ENCODE measurements at regions not wholly inside any gene's neighbourhood (a gene's known extent, or its start where the extent isn't known, plus 50 kb on each side); places are given as distances from the start of the nearest gene placed in this dataset.

GRCh38 chr13:70388935-70389334 is 280.7 kb upstream of the KLHL1 start:
- no peak for DNase-seq (ENCODE audit: low read depth)

- DNase-seq (ENCODE audit: low read depth), result no peak
Observed at GRCh38 chr13:70386919-70387318, 278.7 kb upstream of the KLHL1 start.

- no peak for DNase-seq (ENCODE audit: low read depth)
Observed at GRCh38 chr13:70385852-70386251, 277.6 kb upstream of the KLHL1 start.

- DNase-seq (ENCODE audit: low read depth), result no peak
Observed at GRCh38 chr13:70384156-70384555, 275.9 kb upstream of the KLHL1 start.

- no peak for DNase-seq (ENCODE audit: low read depth)
Observed at GRCh38 chr13:70380809-70381208, 272.6 kb upstream of the KLHL1 start.

- no peak for DNase-seq (ENCODE audit: low read depth)
Observed at GRCh38 chr13:70375718-70376117, 267.5 kb upstream of the KLHL1 start.

- DNase-seq (ENCODE audit: low read depth), result no peak
Observed at GRCh38 chr13:70370924-70371323, 262.7 kb upstream of the KLHL1 start.

DNA sequence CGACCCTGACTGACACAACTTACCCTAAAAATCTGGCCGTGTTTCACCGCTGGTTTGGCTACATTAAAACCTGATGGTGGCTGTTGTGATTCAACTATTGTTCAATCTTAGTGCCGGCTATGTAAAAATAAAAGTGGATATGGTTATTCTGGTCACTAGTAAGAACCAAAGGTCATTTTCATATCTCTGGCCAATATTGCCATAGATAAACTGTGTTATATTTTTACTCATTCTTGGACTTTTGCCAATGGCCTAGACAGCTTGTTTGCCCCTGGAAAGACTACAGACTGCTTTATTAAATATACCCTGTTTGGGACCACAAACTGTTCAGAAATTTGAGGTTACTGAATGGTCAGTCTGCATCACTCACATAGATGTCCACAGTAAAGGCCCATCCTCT is 258.5 kb upstream of the KLHL1 start:
- no peak for DNase-seq (ENCODE audit: low read depth)

DNA sequence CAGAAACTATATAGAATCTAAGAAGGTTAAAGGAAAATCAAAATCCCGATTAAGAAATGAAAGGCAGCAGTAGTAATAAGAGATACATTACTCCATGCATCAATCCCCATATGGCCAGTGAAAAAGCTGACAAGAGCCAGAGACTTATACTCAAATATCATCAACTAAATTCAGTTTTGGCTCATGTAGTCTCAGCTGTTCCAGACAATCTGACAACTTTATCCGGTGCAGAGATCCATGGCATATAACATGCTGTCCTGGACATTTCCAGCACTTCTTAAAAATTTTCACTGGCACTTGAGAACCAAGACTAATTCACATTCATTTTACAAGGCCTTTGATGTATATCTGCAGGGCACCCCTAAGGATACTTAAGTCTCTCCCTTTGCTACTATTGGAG is 255.7 kb upstream of the KLHL1 start:
- no peak for DNase-seq (ENCODE audit: low read depth)

- DNase-seq (ENCODE audit: low read depth), result no peak
Observed at GRCh38 chr13:70362820-70363570, 254.7 kb upstream of the KLHL1 start.

DNA sequence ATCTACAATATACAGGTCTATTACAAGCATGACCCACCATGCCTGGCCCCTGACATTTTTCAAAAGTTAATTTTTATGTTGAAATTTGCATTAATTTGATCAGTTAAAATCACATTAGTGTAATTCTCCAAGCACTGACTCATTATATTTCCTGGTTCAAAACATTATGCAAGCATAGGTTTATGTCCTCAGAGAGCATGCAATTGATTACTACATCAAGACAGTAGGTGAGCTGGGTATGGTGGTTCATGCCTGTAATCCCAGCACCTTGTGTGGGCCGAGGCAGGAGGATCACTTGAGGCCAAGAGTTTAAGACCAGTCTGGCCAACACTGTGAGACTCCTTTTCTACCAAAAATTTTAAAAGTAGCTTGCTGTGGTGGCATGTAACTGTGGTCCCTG is 248.8 kb upstream of the KLHL1 start:
- no peak for DNase-seq (ENCODE audit: low read depth)

- no peak for DNase-seq (ENCODE audit: low read depth)
Observed at GRCh38 chr13:70353096-70353495, 244.8 kb upstream of the KLHL1 start.

DNA sequence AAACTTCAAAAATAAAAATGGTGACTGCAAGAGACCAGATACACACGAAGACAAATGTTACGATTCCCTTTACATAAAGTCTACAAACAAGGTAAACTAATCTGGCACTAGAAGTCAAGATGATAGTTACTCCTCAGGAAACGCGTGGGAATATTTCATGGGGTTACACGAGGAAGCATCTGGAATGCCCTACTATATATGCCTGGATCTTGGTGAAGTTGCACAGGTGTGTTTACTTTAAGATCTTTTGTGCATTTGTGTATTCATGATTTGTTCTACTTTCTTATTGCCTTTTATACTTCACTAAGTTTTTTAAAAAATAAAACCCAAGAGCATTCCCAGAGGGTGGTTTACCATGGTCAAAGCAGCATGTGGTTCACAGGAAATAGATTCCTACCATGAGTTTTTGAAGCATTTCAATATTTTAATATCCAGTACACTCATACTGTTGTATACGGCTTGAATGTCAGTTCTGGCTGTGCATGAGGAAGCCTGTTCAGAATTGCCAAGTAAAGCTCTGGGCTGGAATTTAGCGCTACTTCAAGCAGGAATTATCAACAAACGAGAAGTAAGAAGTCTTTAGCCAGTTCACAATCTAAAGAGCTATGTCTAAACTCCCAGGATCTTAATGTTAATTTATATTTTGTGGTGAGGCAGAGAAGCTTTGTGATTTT is 239.8 kb upstream of the KLHL1 start:
- no peak for DNase-seq (ENCODE audit: low read depth)

GRCh38 chr13:70339738-70340137 is 231.5 kb upstream of the KLHL1 start:
- DNase-seq (ENCODE audit: low read depth), result no peak

DNA sequence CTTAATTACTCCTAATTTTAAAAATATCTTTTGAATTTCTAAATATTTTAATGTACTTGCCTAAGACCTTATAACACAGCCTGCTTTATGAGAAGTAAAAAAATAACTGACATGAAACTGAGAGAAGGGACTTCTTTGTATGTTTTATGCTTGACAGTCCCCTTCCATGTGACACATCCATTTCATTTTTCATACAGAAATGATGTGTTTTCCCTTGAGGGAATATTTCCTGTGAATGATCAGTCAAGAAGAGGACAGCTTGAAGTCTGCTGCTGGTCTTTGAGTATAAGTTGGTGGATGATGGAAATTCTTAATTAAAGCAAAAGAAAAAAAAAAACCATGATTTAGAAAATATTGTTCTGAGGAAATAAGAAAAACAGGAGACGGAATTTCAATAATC is 230.4 kb upstream of the KLHL1 start:
- no peak for DNase-seq (ENCODE audit: low read depth)

- DNase-seq (ENCODE audit: low read depth), result no peak
Observed at GRCh38 chr13:70336866-70337265, 228.6 kb upstream of the KLHL1 start.

GRCh38 chr13:70333752-70334151 is 225.5 kb upstream of the KLHL1 start:
- DNase-seq (ENCODE audit: low read depth), result no peak

DNA sequence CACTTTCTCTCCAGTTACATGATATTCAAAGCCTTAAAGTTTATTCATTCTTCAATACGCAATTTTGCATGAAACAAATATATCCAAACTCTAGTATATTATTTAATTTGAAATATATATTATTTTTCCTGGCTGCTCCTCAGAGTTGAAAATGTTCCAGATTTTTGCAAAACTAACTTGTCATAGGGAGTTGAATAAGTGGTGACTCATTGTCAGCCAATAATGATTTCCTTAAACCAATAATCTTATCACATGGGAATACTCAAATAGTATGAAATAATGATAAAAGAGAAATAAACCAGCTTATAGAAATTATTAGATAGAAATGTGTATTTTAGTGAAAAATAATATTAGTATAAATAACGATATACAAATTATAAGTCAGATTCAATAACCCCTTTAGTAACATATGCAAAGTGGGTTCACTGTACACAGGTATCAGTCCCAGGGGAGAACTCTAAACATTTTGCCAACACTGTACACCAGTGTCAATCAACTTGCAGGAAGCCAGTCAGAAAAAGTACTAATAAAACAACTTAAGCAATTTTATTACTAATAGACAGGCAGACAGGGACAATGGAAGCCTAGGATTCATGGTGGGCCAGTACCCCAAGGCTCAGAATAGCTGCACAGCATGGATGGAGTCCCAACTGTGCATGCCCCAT is 222.6 kb upstream of the KLHL1 start:
- DNase-seq (ENCODE audit: low read depth), result no peak

- no peak for DNase-seq (ENCODE audit: low read depth)
Observed at GRCh38 chr13:70324519-70324918, 216.3 kb upstream of the KLHL1 start.

DNA sequence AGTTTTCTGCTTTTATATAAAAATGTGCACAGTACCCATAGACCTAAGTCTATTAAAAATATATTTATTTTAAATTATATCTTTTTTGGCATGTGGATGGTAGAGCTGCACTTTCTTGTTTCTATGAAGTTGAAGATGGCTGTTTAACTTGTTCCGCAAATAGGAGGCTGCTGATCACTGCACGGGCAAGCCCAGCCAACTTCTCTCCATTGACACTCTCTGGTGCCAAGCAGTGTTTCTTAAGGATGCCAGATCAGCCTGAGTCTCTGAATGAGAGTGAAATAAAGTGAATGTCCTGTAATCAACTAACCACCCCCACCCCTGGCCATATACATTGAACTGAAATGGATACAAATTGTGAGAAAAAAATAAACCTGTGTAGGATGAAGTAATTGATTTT is 202.9 kb upstream of the KLHL1 start:
- no peak for DNase-seq (ENCODE audit: low read depth)

DNA sequence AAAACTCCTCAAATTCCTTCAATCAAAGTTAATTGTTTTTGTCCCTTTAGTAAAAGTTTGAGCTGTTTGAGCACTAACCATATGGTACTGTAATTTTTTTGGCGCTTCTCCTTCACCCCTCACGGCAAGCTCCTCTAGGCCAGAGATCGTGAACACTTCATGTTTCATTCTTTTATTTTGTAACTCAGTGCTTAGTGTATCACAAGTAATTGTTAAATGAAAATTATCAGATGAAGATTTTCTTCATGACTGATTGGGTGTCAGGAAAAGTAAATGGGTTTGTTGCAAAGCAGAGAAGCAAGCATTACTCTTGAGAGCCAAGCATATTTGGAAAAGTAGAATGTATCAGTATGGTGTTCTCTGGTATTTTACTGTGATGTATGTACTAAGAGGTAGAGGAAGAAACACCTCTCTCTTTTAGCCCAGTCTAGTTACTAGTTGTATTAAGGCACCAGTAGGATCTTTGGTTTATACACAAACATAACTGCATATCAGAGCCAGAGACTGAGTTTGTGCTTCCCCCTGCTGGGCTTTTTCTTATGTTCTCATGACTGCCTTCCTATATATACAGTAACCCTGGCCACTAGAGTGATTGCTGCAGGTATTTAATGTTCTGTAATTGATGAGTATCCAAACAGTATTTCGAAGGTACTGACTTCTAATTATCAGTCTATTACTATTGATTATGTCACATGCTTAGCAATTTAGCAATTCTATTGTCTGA is 202.3 kb upstream of the KLHL1 start:
- no peak for DNase-seq (ENCODE audit: low read depth)

GRCh38 chr13:70297189-70297616 is 189.0 kb upstream of the KLHL1 start:
- DNase-seq (ENCODE audit: low read depth), result no peak

Data from Daoy (cell line).